ENCODE measurements at regions not wholly inside any gene's neighbourhood (a gene's known extent, or its start where the extent isn't known, plus 50 kb on each side); places are given as distances from the start of the nearest gene placed in this dataset.

DNA sequence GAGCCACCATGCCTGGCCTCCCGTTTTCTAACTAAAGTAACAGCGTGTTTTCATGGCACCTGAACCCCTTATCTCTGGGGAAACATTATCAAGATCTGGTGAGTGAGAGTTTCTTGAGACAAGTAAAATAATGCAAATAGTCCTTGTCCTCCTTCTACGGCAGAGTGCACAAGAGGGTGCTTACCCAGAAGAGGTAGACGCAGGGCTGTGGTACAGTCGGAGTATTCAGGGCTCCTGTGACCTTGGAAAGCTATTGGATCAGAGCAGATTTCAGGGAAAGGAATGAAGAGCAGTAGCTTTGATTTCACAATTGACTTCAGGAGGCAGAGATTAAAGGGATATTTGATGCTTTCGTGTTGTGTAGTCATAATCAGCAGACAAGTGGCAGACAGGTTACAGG, 269.1 kb downstream of the ZNF248 start:
- H3K27ac ChIP-seq (ENCODE audit: control insufficient read depth, insufficient read depth, low read length) = no peak overlapping the region
- no peaks in the 10 kb centered on the region for H4K20me1 ChIP-seq (ENCODE audit: control insufficient read depth, extremely low read depth, insufficient read depth, low read length)
- FAIRE-seq (no peak), DNase-seq (ENCODE audit: low read depth, low spot score) (no peak)
- no peak overlapping the region for H3K9ac ChIP-seq (ENCODE audit: control insufficient read depth, extremely low read depth, insufficient read depth, low read length)
- dilution Hi-C loops (cut with MboI; ENCODE audit: extremely low pct_ligation_motif_present, low sequenced_read_pairs) = no loop called here
- no peaks in the 10 kb centered on the region for H3K36me3 ChIP-seq (ENCODE audit: control insufficient read depth in 2 of 2, extremely low read depth in 1 of 2, insufficient read depth in 2 of 2, low read length in 2 of 2)
- no peak overlapping the region for H3K4me3 ChIP-seq (ENCODE audit: control insufficient read depth in 2 of 3, extremely low read depth in 1 of 3, insufficient read depth in 2 of 3, low read depth in 1 of 3, low read length in 3 of 3)
- no peaks in the 10 kb centered on the region for H3K27me3 ChIP-seq (ENCODE audit: control insufficient read depth, extremely low read depth, insufficient read depth, low read length)
- no peaks in the 10 kb centered on the region for H3K79me2 ChIP-seq (ENCODE audit: control insufficient read depth, insufficient read depth, low read length)
- no peaks in the 10 kb centered on the region for H3K4me1 ChIP-seq (ENCODE audit: control insufficient read depth, extremely low read depth, insufficient read depth, low read length)
- no peaks in the 10 kb centered on the region for H3K9me1 ChIP-seq (ENCODE audit: control insufficient read depth, extremely low read depth, insufficient read depth, low read length)
- TF ChIP-seq, protein P1, sequence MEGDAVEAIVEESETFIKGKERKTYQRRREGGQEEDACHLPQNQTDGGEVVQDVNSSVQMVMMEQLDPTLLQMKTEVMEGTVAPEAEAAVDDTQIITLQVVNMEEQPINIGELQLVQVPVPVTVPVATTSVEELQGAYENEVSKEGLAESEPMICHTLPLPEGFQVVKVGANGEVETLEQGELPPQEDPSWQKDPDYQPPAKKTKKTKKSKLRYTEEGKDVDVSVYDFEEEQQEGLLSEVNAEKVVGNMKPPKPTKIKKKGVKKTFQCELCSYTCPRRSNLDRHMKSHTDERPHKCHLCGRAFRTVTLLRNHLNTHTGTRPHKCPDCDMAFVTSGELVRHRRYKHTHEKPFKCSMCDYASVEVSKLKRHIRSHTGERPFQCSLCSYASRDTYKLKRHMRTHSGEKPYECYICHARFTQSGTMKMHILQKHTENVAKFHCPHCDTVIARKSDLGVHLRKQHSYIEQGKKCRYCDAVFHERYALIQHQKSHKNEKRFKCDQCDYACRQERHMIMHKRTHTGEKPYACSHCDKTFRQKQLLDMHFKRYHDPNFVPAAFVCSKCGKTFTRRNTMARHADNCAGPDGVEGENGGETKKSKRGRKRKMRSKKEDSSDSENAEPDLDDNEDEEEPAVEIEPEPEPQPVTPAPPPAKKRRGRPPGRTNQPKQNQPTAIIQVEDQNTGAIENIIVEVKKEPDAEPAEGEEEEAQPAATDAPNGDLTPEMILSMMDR (optimal IDR thresholded peaks at IDR 0.05 in 1 of 3, IDR thresholded peaks at IDR 0.05 in 1 of 3, conservative IDR thresholded peaks at IDR 0.05 in 1 of 3; ENCODE audit: extremely low read depth in 1 of 3, insufficient read depth in 2 of 3, low read length in 3 of 3) = no peak
- no peak overlapping the region for H2AFZ ChIP-seq (ENCODE audit: control insufficient read depth, low read length)
- no peak overlapping the region for H3K4me2 ChIP-seq (ENCODE audit: control insufficient read depth, extremely low read depth, insufficient read depth, low read depth, low read length)
- H3K9me3 ChIP-seq (ENCODE audit: control insufficient read depth, low read depth, low read length) = peaks cover 3% of the 10 kb centered on the region

DNA sequence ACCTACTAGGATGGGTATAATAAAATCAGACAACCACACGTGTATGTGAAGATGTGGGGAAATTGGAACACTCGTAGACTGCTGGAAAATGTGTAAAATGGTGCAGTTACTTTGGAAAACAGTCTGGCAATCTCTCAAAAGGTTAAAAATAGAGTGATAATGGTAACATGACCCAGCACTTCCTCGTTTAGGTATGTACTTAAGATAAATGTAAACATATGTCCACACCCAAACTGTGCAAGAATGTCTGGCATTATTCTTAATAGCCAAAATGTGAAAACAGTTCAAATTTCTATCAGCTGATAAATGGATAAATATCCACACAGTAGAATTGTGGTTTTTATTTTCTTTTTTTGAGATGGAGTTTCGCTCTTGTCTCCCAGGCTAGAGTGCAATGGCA, 272.8 kb downstream of the ZNF248 start:
- TF ChIP-seq EZH2 (IDR thresholded peaks at IDR 0.05; ENCODE audit: low read length) = no peak
- TF ChIP-seq, protein P1 (optimal IDR thresholded peaks at IDR 0.05 in 1 of 3, IDR thresholded peaks at IDR 0.05 in 1 of 3, conservative IDR thresholded peaks at IDR 0.05 in 1 of 3; ENCODE audit: extremely low read depth in 1 of 3, insufficient read depth in 2 of 3, low read length in 3 of 3) = no peak
- Histone ChIP-seq H3K27ac (ENCODE audit: control insufficient read depth, insufficient read depth, low read length) (no peak overlapping the region), H3K4me1 (ENCODE audit: control insufficient read depth, extremely low read depth, insufficient read depth, low read length) (no peaks in the 10 kb centered on the region), H3K4me2 (ENCODE audit: control insufficient read depth, extremely low read depth, insufficient read depth, low read depth, low read length) (no peak overlapping the region), H3K9ac (ENCODE audit: control insufficient read depth, extremely low read depth, insufficient read depth, low read length) (no peak overlapping the region), H3K9me3 (ENCODE audit: control insufficient read depth, low read depth, low read length) (peaks cover 2% of the 10 kb centered on the region), H3K27me3 (ENCODE audit: control insufficient read depth, extremely low read depth, insufficient read depth, low read length) (no peaks in the 10 kb centered on the region), H3K4me3 (ENCODE audit: control insufficient read depth in 2 of 3, extremely low read depth in 1 of 3, insufficient read depth in 2 of 3, low read depth in 1 of 3, low read length in 3 of 3) (no peak overlapping the region), H3K9me1 (ENCODE audit: control insufficient read depth, extremely low read depth, insufficient read depth, low read length) (no peaks in the 10 kb centered on the region), H2AFZ (ENCODE audit: control insufficient read depth, low read length) (no peak overlapping the region), H3K36me3 (ENCODE audit: control insufficient read depth in 2 of 2, extremely low read depth in 1 of 2, insufficient read depth in 2 of 2, low read length in 2 of 2) (no peaks in the 10 kb centered on the region), H4K20me1 (ENCODE audit: control insufficient read depth, extremely low read depth, insufficient read depth, low read length) (no peaks in the 10 kb centered on the region), H3K79me2 (ENCODE audit: control insufficient read depth, insufficient read depth, low read length) (no peaks in the 10 kb centered on the region)
- no peak for DNase-seq (ENCODE audit: low read depth, low spot score)
- no peak for FAIRE-seq
- dilution Hi-C loops (cut with MboI; ENCODE audit: extremely low pct_ligation_motif_present, low sequenced_read_pairs) = no loop called here
